OCI-LY1 (cell line): ENCODE measurements at regions not wholly inside any gene's neighbourhood (a gene's known extent, or its start where the extent isn't known, plus 50 kb on each side); places are given as distances from the start of the nearest gene placed in this dataset.

Experiments used
- CTCF ChIP-seq: fragments of 200-600 bp; sonication (generic), shearing (Covaris generic); IDR thresholded peaks from 2 replicates; pipeline ENCODE4 v1.5.1; 2017; ENCODE audit warnings: mild to moderate bottlenecking, antibody characterized with exemption, low read length, moderate library complexity, mixed read lengths
- EZH2 ChIP-seq: fragments of 200-600 bp; sonication (generic), shearing (Covaris generic); IDR thresholded peaks from 2 replicates; pipeline ENCODE4 v1.8.0; 2017; ENCODE audit warnings: borderline replicate concordance, mixed run types, mild to moderate bottlenecking, antibody characterized with exemption, low read length, moderate library complexity, mixed read lengths

- TF ChIP-seq CTCF: no peak
- no peak for TF ChIP-seq EZH2
These were observed 257.8 kb upstream of the PCDH15 start for GRCh38 chr10:55058800-55059199.
